HG02840 (cell line): ENCODE measurements at regions not wholly inside any gene's neighbourhood (a gene's known extent, or its start where the extent isn't known, plus 50 kb on each side); places are given as distances from the start of the nearest gene placed in this dataset.

Experiments used
- ATAC-seq: cut with Tn5 transposase; IDR thresholded peaks from one replicate; pipeline ENCODE4 v1.9.1; 2021; ENCODE audit warnings: mild to moderate bottlenecking, moderate library complexity, moderate number of reproducible peaks; ENCODE audit not compliant: unreplicated experiment, low FRiP score

DNA sequence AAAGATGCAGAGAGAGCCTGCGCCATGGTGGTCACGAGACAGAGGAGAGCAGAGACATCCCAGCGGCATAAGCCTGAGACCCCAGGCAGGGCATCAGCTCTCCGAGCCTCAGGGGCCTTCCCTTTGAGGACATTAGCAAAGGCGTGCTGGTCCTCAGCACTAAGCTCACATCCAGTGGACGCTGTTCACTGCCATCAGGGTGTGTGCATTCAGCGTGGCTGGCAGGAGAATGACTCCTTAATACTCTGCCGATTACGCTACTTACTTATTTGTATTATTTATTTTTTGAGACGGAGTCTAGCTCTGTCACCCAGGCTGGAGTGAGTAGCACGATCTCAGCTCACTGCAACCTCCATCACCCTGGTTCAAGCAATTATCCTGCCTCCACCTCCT, 290.2 kb downstream of the KLF6 start:
- ATAC-seq: no peak

DNA sequence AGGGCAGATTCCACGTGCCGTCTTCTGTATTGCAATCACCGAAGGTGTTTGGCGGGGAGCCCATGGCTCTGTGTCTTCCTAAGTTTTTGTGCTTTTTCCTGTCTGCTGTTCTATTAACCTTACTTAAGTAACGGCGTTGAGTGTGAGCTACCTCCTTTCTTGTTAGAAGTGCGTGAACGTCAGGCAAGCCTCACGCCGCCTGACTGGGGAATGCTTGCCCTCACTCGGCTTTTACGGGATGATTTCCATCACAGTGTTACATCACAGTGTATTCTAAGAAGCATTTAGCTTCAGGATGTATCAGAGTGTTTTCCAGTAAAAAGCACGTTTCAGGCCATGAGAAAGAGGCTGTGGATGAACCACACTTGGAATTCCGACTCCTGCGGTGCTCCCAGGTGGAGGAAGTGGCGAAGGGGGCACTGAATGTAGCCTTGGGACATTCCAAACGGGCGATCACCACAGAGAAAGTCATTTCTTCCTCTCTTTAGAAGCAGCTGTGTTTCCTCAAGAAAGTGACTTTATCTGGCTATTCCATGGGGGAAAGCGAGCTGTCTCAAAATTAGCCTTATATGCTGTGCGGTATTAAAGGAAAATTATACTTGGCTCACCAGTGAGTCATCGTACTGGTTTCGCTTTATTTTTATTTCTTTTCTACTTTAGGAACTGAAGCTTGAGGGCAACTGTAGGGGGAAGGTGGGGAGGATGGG, 290.7 kb downstream of the KLF6 start:
- ATAC-seq: no peak

DNA sequence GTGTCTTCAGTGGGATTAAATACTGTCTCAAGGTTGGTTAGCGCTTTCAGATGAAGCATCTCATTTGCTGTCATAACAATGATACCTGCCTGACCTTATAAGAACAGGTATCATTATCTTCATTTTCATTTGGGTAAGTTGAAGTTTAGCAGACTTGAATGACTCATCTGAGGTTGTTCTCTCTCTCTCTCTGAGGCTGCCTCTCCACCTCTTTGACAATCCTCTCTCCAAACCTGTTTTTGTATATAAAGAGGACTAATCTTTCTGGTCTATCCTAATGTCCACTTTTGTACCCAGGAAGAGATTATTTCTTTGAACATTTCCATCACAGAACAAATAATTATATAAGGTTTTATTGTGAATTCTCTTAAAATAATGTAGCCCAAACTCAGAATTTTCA, 291.4 kb downstream of the KLF6 start:
- ATAC-seq: no peak

DNA sequence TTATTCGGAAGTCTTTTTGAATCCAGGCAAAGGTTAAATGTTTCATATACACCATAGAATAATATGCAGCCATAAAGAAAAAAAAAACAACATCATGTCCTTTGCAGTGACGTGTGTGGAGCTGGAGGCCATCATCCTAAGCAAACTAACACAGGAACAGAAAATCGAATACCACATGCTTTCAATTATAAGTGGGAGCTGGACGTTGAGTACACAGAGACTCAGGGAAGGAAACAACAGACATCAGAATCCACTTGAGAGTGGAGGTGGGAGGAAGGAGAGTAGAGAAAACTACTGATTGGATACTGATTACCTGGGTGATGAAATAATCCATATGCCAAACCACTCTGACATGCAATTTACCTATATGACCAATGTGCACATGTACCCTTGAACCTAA, 293.4 kb downstream of the KLF6 start:
- ATAC-seq: no peak

DNA sequence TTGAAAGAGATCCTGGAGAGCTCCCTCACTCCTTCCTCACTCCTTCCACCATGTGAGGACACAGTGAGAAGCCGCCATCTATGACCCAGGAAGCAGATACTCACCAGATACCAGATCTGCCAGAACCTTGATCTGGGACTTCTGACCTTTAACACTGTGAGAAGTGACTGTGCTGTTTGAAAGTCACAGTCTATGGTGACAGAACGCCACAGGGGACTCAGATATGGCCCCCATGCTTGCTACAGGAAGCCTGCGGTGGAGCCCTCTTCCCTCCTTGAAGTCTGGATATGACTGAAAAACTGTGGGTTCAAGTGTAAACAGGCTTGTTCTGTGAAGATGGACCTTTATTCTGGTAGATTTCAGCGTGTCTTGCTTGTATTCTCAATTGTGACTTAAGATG, 297.8 kb downstream of the KLF6 start:
- no peak for ATAC-seq

DNA sequence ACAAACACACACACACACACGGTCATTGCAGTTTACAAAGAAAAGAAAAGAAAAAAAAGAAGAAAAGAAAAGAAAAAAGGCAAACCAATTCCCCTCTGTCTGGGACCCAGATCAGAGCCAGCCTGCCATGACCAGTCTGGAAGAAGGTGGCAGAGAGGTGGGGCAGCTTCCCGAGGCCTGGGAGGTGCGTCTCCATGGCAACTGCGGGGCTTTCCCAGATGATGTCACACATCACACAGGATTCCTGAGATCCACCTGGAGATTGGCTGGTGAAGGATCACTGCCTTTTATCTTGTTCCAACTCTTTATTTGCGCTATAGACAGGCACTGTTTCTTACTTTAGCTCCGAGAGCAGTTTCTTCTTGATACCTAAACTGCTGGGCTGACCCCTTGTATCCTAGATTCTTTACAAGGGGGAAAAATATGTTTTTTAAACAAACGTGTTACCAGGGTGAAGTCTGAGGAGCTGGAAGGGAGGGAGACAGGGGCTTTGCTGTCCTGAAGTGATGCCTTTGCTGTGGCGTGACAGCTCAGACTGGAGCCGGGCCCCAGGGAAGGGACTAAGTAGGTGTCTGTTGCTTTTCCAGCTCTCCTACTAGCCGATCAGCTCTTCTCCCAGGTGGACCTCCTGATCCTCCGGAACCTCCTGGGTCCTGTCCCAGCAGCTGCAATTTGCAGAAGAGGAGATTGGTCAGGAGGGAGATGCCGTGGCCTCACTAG, 298.5 kb downstream of the KLF6 start:
- ATAC-seq: no peak

DNA sequence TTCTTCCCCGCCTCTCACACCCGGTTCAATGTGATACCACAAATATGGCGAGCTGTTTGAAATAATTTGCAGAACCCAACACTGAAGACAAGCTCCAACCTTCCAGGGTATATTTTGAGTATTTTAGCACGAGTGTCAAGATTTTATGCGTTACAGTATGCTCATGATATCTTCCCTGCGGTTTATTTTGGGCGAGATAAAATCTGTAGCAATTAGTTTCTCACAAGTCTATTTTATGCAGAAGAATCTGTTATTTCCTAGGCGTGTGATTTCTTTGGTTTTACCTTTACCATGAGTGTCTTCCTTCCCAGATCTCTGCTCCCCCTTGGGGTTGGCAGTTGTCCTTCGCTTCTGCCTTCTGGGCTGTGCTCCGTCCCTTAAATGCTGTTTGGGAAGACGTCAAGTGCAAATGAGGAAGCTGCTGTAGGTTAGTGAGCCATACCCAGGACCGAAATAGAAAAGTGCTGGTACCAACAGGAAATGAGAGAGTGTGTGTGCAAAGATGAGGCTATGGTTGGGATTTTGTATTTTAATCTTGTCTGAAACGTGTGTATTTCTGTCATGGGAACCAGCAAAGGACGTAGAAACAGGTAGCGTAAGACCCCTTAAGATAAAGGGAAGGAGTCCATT, 299.8 kb downstream of the KLF6 start:
- ATAC-seq: no peak

DNA sequence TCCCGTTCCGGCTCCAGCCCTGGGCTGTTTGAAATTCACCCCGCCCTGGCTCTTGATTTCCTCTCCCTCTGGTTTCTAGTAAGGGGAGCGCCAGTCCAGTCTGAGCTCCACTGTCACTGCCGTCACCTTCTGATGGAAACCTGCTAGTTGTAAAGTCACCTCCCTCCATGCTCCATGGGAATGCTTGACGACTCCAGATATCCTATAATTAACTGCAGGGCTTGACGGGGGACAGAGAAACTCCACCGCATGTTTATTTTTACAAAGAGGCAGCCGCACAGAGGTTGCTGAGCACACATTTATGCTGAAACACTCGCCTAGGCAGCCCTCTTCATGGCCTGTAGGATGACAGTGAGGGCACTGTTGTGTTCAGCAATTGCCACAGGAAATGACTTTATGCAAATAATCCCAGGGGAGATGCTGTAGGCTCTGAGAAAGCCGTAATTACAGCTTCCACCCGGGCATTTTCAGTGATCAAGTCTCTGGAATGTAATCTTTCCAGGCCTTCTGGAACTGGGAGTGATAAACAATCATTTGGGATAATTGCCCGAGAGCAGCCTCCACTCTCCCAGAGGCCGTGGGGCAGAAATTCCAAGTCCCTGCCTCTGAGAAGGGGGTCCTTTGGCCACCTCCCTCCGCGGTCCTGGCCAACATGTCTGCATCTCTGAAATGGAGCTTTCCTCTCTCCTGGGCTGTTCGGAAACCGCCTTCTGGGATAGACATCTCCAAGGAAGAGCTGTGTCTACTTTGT, 300.5 kb downstream of the KLF6 start:
- peak; percentile 63 for ATAC-seq

DNA sequence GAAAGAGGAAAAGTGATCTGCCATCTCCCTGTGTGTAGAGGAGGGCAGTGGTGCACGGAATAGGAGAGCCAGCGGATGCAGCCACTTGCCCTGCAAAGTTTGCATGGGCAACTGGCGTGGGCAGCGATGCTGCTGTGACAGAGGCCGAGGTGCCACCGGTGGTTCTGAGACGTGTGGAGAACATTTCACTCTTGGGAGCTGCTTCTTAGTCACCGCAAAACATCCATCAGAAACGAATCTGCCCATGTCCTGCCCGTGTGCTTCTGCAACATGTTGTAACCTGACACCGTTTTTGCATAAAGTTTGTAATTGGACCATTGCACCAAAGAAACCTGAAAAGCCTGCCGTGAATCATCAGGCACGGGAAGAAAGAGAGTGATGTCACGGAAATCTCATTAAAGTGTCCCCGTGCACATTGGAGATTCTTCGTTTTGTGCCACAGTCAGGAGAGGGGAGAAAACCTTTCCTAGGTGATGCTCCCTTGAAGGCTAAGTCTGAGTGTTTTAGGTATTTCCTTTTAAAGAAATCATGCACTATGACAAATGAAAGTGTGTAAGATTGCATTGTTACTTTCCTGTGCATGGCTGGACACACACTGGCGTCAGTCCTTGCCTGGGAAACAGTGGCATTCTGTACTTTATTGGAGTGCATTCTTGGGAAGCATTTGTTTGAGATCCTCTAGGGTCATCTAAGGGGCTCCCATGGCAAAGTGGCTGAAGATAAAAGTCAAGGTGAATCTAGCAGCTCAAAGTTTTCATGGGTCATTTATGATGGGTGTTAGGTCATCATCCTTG, 302.6 kb downstream of the KLF6 start:
- ATAC-seq: no peak

DNA sequence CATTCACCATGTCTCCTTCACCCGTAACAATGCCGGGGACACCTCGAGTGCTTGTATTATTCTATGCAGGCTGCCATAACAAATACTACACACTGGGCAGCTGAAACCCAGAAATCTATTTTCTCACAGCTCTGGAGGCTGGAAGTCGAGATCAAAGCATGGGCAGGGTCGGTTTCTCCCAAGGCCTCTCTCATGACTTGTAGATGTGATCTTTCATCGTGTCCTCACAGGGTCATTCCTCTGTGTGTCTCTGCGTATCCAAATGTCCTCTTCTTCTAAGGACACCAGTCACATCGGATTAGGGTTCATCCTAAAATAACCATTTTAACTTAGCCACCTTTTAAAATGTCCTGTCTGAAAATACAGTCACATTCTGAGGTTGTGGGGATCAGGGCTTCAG, 303.5 kb downstream of the KLF6 start:
- ATAC-seq: no peak

DNA sequence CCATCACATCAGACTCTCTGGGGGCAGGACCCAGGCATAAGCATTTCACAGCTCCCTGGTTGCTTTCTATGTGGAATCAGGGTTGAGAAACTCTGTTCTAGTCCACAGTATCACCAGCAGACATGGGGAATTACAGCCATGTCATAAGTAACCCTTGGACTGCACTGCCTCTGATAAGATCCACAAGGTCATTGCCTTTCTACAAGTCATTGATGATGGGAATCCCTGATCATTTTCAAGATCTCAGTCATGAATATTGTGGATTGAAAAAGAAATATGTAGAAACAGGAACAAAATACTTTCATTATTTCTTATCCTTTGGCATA, 304.1 kb downstream of the KLF6 start:
- ATAC-seq: no peak

DNA sequence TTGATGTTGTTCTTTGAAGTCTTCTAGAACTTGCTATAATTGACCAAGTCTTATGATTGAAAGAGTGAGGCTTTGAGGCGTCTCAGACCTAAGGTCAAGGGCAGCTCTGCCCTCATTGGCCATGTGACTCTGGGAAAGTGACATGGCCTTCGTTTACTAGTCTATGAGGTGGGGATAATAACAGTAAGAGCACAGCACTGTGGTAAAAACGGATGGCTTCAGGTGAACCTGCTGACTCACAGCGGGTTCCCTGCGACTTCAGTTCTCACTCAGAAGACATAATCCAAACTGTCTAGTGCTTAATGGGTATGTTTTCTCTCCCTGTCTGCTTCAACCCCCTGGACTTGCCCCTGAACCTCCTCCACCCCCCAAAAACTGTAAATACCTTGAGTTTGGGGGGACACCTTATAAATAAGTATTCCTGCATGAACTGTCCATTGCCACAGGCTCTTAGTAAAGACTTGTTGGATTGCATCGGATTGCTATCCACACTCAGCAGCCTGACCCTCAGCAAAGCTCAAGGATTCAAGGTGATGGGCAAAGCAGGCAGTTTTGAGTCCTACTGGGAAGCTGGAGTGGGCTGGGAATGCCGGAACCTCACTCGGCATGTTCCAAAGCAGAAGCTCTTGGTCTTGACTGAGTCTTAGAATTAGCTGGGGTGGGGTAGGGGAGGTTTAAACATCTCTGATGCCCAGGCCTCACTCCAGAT, 304.6 kb downstream of the KLF6 start:
- ATAC-seq: no peak

DNA sequence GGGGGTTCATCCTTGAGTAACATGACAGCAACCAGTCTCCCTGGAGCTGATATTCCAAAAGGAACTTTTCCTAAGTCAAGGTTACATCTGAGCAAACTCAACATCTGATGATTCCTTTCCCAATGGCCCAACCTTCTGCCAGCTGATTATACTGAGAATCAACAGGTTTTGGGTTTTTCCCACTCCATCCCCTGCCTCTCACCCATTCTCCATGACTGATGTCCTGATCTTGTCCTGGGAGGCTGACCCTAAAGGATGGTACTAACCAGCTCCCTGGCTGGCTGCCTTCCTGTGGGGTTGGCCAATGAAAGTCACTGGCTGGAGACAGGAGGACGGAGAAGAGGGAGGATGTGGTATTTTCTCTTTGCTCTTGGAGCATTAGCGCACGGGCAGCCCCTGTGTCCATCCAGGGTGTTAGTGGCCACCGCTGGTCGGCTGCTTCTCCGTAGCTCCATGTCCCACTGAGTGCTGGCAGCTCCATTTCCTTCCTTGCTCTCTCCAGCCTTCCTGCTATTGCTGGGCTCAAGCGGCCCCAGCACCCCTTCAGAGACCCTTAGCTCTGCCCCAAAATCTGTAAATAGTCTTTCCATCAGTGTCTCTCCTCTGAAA, 306.2 kb upstream of the PITRM1 start:
- ATAC-seq: no peak

DNA sequence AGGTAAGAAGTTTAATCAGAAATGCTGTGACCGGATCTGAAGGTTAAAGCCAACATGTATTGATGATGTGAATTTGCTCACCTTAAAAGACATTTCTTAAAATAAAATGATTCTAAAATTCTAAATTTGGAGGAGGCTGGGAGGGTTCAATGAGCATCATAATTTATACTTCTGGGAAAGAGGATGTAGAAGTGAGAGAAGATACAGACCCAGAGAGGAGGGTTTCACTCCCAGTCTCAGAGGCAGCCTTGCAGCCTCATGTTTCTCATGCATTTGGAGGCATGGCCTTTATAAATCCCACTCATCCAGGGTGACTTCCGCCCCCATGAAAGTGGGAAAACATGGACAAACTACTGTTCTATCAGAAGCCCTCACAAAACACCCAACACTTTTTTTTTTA, 305.6 kb upstream of the PITRM1 start:
- ATAC-seq: no peak

DNA sequence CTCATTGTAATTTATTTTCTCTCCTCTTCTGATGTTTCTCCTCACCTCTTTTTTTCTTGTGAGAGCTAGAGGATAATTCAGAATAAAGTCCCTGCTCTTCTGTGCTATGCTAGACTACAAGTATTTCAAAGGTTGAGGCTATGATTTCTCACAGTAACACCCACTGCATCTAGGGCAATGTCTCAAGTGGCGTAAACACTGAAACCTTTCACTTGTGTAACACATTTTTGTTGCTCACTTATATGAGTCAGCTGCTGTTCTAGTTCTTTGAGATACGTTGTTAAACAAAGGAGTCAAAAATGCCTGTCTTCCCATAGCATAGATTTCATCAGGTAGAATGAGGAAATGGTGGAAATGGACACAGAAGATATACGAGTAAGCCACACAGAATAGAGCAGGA, 305.1 kb upstream of the PITRM1 start:
- ATAC-seq: no peak

DNA sequence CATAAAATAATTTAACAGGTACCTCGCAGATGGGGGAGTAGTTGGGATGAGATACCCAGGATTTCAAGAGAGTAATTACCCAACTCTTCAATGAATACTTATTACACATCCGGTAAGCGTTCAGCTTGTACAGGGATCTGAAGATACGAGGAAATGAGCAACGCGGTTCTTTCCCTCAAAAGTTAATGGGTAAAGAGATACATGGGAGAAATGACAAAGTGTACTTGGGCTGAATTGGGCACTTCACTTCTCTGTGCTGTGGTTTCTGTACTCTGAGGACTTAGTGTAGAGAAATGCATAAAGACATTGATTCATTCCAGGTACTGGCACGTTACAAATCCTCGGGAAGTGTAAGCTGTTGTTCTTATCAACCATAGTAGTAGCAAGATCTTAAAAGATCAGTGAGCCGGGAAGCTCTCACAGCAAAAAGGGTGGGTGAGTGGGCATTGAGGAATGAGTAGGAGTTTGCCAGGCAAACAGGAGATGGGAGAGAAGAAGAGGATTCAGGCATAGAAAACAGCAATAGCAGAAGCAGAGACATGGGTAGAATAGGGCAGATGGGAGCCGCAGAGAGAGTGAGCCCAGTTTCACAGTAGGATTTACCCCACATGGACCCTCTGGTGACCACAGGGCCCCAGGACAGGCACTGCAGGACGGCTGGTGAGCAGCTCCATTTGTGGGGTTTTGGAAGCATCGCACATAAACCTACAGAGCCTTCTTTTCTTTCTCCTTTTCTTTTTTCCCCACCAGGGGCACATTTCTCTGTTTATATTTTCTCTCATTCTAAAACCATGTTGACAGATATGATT, 304.3 kb upstream of the PITRM1 start:
- no peak for ATAC-seq

DNA sequence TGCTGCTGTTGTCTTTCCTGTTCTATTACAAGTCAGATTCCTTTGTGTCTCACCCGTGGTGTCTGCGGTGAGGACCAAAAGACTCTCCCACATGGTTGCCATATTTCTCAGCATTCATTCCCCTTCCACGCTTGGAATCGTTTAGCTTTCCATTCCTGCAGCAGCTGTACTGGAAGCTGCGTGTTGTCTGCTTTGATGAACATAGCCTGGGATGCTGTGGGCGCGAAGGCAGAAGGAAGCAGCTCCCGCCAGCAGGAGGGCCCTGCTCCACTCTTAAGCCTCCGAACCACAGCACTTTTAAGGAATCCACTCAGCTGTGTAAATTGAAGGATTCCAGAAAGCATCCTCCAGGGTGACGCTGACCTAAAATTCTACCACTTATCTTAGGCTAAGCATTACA, 303.6 kb upstream of the PITRM1 start:
- no peak for ATAC-seq

DNA sequence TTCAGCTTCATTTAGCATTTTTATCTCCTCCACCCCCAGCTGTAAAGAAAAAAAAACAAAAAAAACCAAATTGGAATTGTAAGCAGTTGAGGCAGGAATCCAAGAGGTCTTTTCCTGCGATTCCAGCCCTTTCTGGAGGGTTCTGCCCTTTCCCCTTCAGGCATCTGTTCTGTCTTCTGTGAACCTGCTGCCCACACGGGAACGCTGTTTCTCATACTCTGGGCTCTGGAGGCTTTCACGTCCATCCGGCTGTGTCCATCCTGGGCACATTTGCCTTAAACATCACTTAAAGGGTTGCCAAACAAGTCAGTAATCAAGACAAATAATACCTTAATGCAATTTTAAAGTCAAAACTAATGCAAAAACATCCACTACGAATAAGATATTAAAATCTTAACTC, 302.8 kb upstream of the PITRM1 start:
- ATAC-seq: no peak

DNA sequence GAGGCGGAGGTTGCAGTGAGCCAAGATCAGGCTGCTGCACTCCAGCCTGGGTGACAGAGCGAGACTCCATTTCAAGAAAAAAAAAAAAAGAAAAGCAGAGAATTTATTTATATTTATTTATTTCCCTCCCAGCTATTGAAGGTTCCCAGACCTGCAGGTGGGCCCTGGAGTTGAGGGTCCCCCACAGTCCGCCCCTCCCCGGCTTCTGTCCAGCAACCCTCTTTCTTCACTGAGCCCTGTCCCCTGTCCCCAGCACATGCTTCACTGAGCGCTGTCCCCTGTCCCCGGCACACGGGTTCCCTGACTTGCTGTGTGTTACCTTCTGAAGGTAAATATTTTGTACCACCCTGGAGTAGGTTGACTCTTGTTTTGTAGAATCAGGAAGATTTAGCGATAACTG, 301.7 kb upstream of the PITRM1 start:
- ATAC-seq: no peak
